ENCODE measurements at regions not wholly inside any gene's neighbourhood (a gene's known extent, or its start where the extent isn't known, plus 50 kb on each side); places are given as distances from the start of the nearest gene placed in this dataset.

GRCh38 chr3:189577050-189577951 is 53.9 kb upstream of the TP63 start:
- H3K36me3 Mint-ChIP-seq (ENCODE audit: low read depth) = no peaks in the 10 kb centered on the region
- no peaks in the 10 kb centered on the region for H3K27me3 Mint-ChIP-seq
- POLR2A ChIA-PET = no interaction called here
- H3K27ac Mint-ChIP-seq = no peak overlapping the region
- H3K9me3 Mint-ChIP-seq = peaks cover 17% of the 10 kb centered on the region
- CTCF ChIA-PET = no interaction called here
- H3K4me3 Mint-ChIP-seq = no peak overlapping the region
- peaks cover 6% of the 10 kb centered on the region for H3K4me1 Mint-ChIP-seq
- no peak for DNase-seq

DNA sequence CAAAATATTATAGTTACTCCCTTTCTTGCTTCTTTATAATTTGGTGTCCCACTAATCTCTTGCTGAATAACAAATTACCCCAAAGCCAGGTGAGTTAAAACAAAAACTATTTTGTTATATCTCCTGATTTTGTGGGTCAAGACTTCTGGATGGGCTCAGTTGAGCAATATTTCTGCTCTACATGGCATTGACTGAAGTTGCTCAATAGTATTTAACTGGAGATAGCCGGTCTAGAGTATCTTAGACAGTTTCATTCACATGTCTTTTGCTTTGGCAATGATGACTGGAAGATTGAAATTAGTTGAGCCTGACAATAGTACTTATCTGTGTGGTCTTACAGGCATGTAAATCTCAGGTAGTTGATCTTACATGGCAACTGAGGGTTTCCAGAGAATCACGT is 51.0 kb upstream of the TP63 start:
- no peak overlapping the region for H3K4me3 Mint-ChIP-seq
- no peaks in the 10 kb centered on the region for H3K27me3 Mint-ChIP-seq
- ChIA-PET POLR2A (no interaction called here), CTCF (no interaction called here)
- no peak overlapping the region for H3K27ac Mint-ChIP-seq
- peaks cover 17% of the 10 kb centered on the region for H3K9me3 Mint-ChIP-seq
- H3K36me3 Mint-ChIP-seq (ENCODE audit: low read depth) = no peaks in the 10 kb centered on the region
- DNase-seq = no peak
- H3K4me1 Mint-ChIP-seq = no peaks in the 10 kb centered on the region
